ENCODE measurements at regions not wholly inside any gene's neighbourhood (a gene's known extent, or its start where the extent isn't known, plus 50 kb on each side); places are given as distances from the start of the nearest gene placed in this dataset.

- TF ChIP-seq E2F6 (IDR thresholded peaks at IDR 0.05; ENCODE audit: borderline replicate concordance, low read depth): no peak
- TF ChIP-seq CHD4 (IDR thresholded peaks at IDR 0.05; ENCODE audit: borderline replicate concordance): no peak
These were observed 53.9 kb upstream of the ITGA11 start for GRCh38 chr15:68485721-68486360.
